ENCODE measurements at regions not wholly inside any gene's neighbourhood (a gene's known extent, or its start where the extent isn't known, plus 50 kb on each side); places are given as distances from the start of the nearest gene placed in this dataset.
A peak's percentile ranks its signal among the peaks of the same experiment; 100 is the strongest.
"Not testable (repeated sequence)": the region's sequence is repeated elsewhere in the genome, so short reads cannot be mapped to it uniquely, and the experiment has no call there.

- DNase-seq, result not testable (repeated sequence)
Observed at GRCh38 chr17:36849020-36849419, 88.3 kb upstream of the LHX1 start.

GRCh38 chr17:36849871-36850348 is 87.4 kb upstream of the LHX1 start:
- no peak for DNase-seq

GRCh38 chr17:36850790-36851189 is 86.5 kb upstream of the LHX1 start:
- no peak for DNase-seq

GRCh38 chr17:36851250-36851649 is 86.0 kb upstream of the LHX1 start:
- no peak for DNase-seq

GRCh38 chr17:36852478-36852877 is 84.8 kb upstream of the LHX1 start:
- not testable (repeated sequence) for DNase-seq

GRCh38 chr17:36854982-36855381 is 82.3 kb upstream of the LHX1 start:
- no peak for DNase-seq

GRCh38 chr17:36855459-36855858 is 81.8 kb upstream of the LHX1 start:
- DNase-seq, result no peak

- no peak for DNase-seq
Observed at GRCh38 chr17:36856222-36856621, 81.1 kb upstream of the LHX1 start.

GRCh38 chr17:36856903-36857381 is 80.3 kb upstream of the LHX1 start:
- DNase-seq, result peak; percentile 52

GRCh38 chr17:36857698-36858097 is 79.6 kb upstream of the LHX1 start:
- no peak for DNase-seq

GRCh38 chr17:36858119-36859002 is 78.9 kb upstream of the LHX1 start:
- no peak for DNase-seq

- no peak for DNase-seq
Observed at GRCh38 chr17:36859003-36859300, 78.3 kb upstream of the LHX1 start.

- no peak for DNase-seq
Observed at GRCh38 chr17:36859706-36860105, 77.6 kb upstream of the LHX1 start.

GRCh38 chr17:36861531-36861930 is 75.7 kb upstream of the LHX1 start:
- no peak for DNase-seq

- no peak for DNase-seq
Observed at GRCh38 chr17:36862116-36862920, 75.0 kb upstream of the LHX1 start.

- no peak for DNase-seq
Observed at GRCh38 chr17:36863131-36863530, 74.1 kb upstream of the LHX1 start.

GRCh38 chr17:36863676-36864612 is 73.3 kb upstream of the LHX1 start:
- no peak for DNase-seq

- DNase-seq, result no peak
Observed at GRCh38 chr17:36864827-36865430, 72.3 kb upstream of the LHX1 start.

- DNase-seq, result no peak
Observed at GRCh38 chr17:36867716-36868341, 69.4 kb upstream of the LHX1 start.

GRCh38 chr17:36868777-36869176 is 68.5 kb upstream of the LHX1 start:
- DNase-seq, result no peak

- no peak for DNase-seq
Observed at GRCh38 chr17:36869441-36869840, 67.8 kb upstream of the LHX1 start.

Data from NCI-H1436 (cell line).